ENCODE measurements at regions not wholly inside any gene's neighbourhood (a gene's known extent, or its start where the extent isn't known, plus 50 kb on each side); places are given as distances from the start of the nearest gene placed in this dataset.

GRCh38 chr3:165946360-165946759 is 109.1 kb upstream of the BCHE start:
- TF ChIP-seq SUZ12 (IDR thresholded peaks at IDR 0.05) (no peak), BHLHE40 (IDR thresholded peaks at IDR 0.05; ENCODE audit: borderline replicate concordance) (no peak), FOXA1 (IDR thresholded peaks at IDR 0.05) (no peak), LEF1 (IDR thresholded peaks at IDR 0.05; ENCODE audit: borderline replicate concordance) (no peak), FOXM1 (IDR thresholded peaks at IDR 0.05; ENCODE audit: borderline replicate concordance) (no peak), FOXK2 (IDR thresholded peaks at IDR 0.05) (no peak), NFRKB (IDR thresholded peaks at IDR 0.05) (no peak), ARNT (IDR thresholded peaks at IDR 0.05) (no peak)
